ENCODE measurements at regions not wholly inside any gene's neighbourhood (a gene's known extent, or its start where the extent isn't known, plus 50 kb on each side); places are given as distances from the start of the nearest gene placed in this dataset.
"Not testable (repeated sequence)": the region's sequence is repeated elsewhere in the genome, so short reads cannot be mapped to it uniquely, and the experiment has no call there.

DNA sequence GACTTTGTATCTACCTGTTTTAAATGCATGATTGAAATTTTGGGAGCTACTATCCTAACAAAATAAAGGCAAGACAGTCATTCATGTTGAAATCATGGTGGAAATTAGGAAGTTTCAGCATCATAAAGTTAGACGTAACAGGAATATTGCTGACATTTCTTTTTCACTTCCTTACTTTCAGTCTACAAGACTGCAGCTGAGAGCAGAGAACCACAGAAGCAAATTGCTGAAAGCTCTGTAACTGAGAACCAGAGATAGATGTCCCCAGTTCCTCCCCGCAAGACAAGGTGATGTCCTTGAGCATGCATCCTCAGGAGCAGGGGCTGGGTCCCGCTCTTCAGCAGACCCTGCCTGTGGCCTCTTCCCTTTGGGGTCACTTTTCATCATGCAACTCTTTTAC lies 466.3 kb upstream of the POM121L12 start:
- no peak for DNase-seq

GRCh38 chr7:52565974-52566373 lies 469.5 kb upstream of the POM121L12 start:
- no peak for DNase-seq

GRCh38 chr7:52555805-52556204 lies 479.6 kb upstream of the POM121L12 start:
- no peak for DNase-seq

DNA sequence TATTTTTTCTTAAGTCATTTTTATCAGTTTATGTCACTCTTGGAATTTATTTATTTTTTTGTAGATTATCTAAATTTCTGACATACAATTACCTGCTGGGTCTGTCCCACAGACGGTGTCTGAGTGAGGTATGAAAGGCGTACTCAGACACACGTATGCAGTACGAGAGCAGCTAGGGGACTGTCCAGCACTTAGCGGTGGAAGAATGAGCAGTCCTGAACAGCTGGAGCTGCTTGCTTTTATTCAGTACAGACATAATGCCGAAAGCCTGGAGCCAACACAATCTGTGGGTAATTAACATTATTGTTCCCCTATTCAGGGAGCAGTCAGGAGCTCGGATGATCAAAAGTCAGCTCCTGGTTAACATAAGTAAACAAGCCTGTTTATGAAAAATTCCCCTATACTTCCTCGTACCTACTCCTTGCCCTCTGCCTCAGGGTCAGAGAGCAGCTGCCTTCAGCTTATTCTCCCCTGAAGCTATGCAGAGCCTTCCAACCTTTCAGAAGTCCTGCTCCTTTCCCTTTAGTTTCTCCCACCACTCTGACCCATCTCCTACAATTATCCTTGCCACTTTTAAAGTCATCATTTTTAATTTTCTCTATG lies 488.0 kb upstream of the POM121L12 start:
- DNase-seq, result no peak

DNA sequence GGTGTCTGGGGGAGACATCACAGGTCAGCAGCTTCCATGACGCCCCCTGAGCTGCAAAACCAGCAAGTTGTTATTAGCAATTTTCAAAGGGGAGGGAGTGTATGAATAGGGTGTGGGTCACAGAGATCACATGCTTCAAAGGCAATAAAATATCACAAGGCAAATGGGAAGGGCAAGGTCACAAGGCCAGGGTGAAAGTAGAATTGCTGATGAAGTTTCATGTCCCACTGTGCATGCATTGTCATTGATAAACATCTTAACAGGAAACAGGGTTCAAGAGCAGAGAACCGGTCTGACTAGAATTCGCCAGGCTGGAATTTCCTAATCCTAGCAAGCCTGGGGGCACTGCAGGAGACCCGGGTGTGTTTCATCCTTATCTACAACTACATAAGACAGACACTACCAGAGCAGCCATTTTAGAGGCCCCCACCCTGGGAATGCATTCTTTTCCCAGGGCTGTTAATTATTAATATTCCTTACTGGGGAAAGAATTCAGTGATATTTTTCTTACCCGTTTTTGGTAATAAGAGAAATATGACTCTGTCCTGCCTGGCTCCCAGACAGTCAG lies 494.2 kb upstream of the POM121L12 start:
- DNase-seq, result not testable (repeated sequence)

- no peak for DNase-seq
These were observed 495.4 kb upstream of the POM121L12 start for GRCh38 chr7:52540041-52540440.

GRCh38 chr7:52539414-52539813 lies 496.0 kb upstream of the POM121L12 start:
- DNase-seq, result no peak

GRCh38 chr7:52537051-52537450 lies 498.4 kb upstream of the POM121L12 start:
- no peak for DNase-seq

DNA sequence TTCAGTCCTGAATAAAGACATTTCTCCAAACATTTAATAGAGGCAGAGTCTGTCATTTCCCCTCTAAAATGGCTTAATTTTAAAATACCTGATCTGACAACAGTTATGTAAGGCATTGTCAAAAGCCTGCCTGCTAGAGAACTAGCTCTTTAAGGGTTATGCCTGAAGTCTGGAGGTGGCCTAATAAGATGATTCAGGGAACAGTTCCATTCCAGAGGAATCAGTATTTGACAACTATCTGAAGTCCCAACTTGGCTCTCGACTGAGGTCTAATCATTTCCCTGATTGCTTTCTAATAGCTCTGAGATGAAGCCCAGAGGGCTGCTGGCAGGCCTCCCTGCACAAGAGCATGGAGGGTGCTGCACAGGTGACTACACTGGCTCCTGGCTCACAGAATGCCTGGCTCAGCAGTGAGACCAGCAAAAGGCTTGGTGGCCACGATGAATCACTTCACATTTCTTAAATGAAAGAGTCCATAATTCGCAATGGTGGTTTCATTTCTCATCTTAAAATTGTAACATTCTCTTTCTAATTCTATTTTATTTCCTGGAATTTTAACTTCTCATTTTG lies 509.6 kb upstream of the POM121L12 start:
- DNase-seq, result no peak

DNA sequence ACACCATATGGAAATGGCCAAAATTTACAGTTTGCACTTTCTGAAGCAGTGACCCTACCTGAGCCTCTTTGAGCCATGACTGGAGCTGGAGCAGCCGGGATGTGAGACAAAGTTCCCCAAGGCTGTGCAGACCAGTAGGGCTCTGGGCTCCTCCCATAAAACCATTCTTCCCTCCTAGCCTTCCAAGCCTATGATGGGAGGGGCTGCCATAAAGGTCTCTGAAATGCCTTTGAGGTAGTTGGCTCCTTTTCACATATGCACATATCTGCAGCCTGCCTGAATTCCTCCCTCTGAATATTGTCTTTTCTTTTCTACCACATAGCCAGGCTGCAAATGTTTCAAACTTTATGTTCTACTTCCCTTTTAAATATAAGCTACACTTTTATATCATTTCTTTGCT lies 516.6 kb upstream of the POM121L12 start:
- no peak for DNase-seq

DNA sequence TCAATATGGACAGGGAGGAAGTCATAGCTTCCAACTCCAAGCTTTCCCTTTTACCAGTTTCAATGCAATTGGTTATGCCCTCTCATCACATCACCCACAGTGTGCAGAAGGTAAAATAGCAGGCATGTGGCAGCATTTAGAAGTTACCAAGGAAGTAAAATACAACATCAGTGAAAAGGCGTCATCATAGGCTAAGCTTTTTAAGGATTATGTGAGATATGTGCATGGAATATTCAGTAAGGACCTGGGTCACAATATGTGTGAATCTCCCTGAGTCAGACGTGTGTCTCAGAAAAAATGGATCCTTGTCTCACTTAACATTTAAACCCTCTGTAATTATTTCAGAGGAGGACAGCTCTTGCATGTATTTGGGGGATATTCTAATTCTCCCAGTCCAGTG lies 522.8 kb upstream of the POM121L12 start:
- DNase-seq, result no peak

DNA sequence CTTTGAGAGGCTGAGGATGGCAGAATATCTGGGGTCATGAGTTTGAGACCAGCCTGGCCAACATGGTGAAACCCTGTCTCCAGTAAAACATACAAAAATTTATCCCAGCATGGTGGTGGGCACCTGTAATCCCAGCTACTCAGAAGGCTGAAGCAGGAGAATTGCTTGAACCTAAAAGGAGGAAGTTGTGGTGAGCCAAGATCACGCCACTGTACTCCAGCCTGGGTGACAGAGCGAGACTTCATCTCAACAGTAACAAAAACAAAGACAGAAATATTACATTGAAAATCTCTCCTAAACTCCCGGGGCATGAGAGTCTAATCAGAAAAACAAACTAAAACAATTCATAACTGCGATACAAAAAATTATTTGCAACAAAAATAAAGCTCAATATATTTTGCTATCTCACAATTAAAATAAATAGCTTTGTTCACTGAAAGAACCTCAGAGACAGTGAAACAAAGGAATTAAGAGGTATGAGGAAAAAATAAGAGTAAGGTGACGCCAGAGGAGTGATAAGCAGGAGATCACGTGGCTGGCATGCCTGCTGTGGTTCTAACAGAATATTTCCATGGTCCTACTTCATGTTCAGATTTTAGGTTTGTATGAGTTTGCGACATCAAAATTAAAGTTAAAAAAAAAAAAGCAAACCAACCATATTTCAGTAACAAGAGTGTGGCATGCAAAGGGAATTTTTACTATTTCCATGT lies 527.7 kb upstream of the POM121L12 start:
- no peak for DNase-seq

DNA sequence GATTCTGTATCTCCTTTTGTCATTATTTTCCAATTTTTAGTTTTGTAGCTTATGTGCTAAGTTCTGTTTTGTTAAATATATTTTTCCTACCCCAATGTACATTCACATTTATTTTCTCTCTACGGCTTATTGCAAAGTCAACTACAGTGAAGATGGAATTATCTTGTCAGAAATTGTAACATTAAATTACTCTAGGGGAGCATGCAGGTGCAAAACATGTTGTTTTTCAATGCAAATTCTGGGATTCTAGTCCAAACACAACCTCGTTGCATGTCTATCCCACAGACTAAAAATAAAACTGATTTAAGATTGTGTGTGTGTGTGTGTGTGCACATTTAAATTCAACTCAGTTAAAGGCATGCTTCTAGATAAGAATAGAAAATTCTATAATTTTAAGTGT lies 529.1 kb upstream of the POM121L12 start:
- no peak for DNase-seq

DNA sequence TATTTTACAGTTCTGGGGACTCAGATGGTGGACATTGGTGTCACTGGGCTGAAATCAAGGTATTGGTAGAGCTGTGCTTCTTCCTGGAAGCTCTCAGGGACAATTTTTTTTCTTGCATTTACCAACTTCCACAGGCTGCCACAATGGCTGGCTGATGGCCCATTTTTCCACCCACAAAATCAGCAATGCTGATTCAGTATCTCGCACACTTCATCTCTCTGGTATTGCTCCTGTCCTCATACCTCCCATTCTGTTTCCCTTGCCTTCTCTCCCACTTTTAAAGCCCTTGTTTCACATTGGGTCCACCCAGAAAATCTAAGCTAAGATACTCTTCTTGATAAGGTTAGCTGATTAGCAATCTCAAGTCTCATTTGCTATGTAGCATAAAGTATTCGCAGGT lies 530.9 kb upstream of the POM121L12 start:
- no peak for DNase-seq

- no peak for DNase-seq
These were observed 533.2 kb upstream of the POM121L12 start for GRCh38 chr7:52502281-52502680.

- no peak for DNase-seq
These were observed 533.7 kb upstream of the POM121L12 start for GRCh38 chr7:52501696-52502095.

GRCh38 chr7:52500841-52501240 lies 534.6 kb upstream of the POM121L12 start:
- DNase-seq, result no peak

DNA sequence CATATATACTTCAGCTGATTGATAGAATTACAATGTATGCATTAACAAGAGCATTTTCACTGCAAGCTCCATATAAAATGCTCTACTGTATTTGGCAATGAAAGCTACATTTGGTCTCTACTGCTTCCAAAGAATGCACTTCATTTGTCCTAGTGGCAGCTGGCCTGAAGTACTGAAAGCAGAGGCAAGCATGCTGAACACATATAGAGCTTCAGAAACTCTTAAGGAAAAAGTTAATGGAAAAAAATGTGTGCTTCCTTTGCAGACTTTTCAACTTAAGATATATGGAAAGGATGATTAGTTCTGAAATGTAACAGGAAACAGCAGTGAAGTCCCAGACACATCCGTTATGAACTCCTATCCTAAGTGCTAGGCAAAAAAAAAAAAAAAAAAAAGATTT lies 537.1 kb upstream of the POM121L12 start:
- DNase-seq, result no peak

DNA sequence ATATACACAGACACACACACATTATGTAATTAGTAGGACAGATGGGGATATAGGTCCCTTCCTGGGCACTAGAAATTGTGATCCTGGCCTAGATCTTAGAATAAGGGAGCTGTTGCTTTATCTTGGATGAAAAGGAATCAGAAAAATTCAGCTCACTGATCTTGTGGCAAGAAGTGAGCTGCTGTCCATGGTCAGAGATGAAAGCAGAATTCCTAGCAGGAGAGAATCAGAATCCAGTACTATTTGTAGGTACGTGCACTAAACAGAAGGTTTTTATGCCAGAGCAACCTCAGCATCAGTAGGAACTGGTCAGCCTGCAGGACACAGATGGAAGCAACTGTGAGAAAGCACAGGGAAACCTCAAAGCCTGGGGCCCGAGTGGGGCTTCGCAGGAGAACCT lies 549.2 kb upstream of the POM121L12 start:
- no peak for DNase-seq

GRCh38 chr7:52482076-52482475 lies 553.4 kb upstream of the POM121L12 start:
- no peak for DNase-seq

- no peak for DNase-seq
These were observed 553.9 kb upstream of the POM121L12 start for GRCh38 chr7:52481571-52481970.

DNA sequence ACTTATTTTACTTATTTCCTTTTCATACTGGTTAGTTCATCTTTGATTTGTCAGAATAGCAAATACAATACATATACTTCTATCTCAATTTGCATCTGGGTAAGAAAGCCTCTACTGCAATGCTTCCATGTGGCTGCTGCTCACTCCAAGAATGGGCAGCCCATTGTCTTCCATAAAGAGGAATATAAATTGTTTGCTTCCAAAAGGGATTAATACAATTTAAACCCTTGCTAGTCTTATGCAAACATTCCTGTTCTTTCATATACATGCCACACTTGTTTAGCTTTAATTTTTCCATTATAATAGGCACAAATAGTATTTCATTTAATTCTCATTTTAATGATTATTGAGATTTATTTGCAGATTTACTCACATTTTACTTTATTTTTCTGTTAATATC lies 555.4 kb upstream of the POM121L12 start:
- no peak for DNase-seq

- DNase-seq, result no peak
These were observed 560.3 kb upstream of the POM121L12 start for GRCh38 chr7:52475001-52475582.

GRCh38 chr7:52473756-52474155 lies 561.7 kb upstream of the POM121L12 start:
- no peak for DNase-seq
